Omental fat pad (tissue), 3 donors: ENCODE measurements at regions not wholly inside any gene's neighbourhood (a gene's known extent, or its start where the extent isn't known, plus 50 kb on each side); places are given as distances from the start of the nearest gene placed in this dataset.

Experiments used
- ATAC-seq: fragments of 150-250 bp; one replicate; pipeline ENCODE4 v1.9.1; 2016; ENCODE audit warnings: mild to moderate bottlenecking, moderate library complexity; ENCODE audit not compliant: low FRiP score
- DNase-seq: peaks from one replicate; pipeline ENCODE4 v3.0.0-alpha.2; 2019; ENCODE audit warnings: low spot score
- TF ChIP-seq, protein P1 (sequence below), 3 donors: fragments of 450-650 bp; IDR thresholded peaks; one replicate each; pipeline ENCODE4 v1.5.1; 2016 to 2017; ENCODE audit warnings: antibody characterized with exemption in 3 of 3, mild to moderate bottlenecking in 3 of 3, moderate library complexity in 2 of 3

DNA sequence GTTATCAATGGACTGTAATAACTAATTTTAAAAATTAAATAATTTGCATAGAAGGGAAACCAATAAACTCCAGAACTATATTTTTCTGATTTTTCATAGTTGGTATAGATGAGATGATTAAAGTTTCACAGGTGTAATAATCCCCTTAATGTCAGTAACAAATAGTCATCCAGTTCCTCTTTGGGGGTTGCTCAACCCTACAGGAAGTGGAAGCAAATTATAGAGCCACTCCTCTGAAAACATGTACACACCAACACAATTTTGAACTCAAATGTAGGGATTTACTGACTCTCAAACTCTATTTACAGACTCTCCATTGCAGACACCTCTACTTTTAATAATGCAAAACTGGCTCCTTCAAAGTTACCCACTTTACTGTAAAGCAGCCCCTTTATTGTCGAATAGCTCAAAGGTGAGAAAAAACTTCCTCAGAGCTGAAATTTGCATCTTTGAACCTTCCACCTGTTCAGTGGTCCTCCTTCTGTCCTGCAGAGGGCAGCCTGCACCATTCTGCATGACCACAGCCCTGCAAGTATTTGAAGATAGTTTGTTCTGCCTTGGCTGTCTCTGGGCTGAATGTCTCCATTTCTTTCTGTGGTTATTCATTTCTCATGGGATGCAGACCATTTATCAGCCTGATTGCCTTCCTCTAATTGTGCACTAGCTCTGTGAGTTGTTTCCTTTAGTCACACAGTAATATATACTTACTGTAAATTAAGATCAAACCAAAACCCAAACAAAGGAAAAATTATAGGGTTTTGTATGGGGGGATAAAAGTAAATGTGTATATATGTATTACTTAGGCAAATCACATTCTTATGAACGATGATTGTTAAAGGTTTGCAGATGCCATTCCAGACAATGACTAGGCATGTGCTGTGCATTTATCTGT is 383.2 kb upstream of the SGCD start:
- TF ChIP-seq, protein P1, sequence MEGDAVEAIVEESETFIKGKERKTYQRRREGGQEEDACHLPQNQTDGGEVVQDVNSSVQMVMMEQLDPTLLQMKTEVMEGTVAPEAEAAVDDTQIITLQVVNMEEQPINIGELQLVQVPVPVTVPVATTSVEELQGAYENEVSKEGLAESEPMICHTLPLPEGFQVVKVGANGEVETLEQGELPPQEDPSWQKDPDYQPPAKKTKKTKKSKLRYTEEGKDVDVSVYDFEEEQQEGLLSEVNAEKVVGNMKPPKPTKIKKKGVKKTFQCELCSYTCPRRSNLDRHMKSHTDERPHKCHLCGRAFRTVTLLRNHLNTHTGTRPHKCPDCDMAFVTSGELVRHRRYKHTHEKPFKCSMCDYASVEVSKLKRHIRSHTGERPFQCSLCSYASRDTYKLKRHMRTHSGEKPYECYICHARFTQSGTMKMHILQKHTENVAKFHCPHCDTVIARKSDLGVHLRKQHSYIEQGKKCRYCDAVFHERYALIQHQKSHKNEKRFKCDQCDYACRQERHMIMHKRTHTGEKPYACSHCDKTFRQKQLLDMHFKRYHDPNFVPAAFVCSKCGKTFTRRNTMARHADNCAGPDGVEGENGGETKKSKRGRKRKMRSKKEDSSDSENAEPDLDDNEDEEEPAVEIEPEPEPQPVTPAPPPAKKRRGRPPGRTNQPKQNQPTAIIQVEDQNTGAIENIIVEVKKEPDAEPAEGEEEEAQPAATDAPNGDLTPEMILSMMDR (IDR thresholded peaks at IDR 0.05), result no peak
- no peak for ATAC-seq
- DNase-seq, result no peak

DNA sequence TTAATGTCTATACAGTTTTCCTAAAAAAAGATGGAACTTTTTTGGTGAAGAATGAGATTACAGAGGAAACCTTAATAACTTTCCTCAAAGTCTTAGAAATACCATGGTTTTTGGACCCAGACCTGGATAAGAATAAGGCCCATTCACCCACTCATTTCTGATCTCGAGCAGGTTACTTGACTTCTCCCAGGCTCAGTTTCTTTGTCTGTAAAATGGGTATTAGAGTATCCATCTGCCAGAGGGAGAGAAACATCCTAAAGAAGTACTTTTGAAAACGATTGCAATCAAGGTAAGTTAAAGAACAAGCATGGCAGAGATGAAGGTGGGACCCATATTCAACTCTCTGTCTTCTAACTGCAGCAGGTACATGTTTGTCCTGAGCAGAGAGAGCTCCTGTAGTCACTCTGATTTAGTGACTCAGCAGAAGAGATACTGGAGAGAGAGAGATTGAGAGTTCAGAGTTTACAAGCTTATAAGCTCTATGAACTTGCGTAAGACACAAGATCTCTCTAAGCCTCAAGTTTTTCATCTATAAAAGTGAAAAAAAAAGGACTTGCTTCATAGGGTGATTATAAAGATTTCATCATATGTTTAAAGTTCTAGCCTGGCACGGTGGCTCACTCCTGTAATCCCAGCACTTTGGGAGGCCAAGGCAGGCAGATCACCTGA is 379.4 kb upstream of the SGCD start:
- ATAC-seq, result no peak

DNA sequence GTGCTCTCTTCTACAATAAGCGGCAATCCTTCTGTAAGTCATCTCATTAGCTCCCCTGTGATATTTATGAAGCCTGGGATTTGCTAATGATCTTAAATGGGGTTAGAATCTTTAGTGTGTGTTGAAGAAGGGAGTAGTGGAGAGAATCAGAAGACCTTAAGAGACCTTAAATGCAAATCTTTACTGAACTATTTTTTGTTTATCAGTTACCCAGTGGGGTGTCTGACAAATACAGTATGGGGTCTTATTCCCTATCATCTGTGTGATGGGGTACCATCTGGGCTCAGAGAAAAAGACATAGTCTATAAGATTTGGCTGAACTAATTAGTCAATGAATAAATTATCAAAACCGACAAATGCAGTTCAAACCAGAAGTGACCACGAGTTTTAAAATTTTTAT is 378.4 kb upstream of the SGCD start:
- DNase-seq (no peak), ATAC-seq (no peak)
- TF ChIP-seq, protein P1 (IDR thresholded peaks at IDR 0.05), result no peak

More for the DNA sequence above, 379.4 kb upstream of the SGCD start:
- DNase-seq, result no peak
- TF ChIP-seq, protein P1 (IDR thresholded peaks at IDR 0.05), result no peak

DNA sequence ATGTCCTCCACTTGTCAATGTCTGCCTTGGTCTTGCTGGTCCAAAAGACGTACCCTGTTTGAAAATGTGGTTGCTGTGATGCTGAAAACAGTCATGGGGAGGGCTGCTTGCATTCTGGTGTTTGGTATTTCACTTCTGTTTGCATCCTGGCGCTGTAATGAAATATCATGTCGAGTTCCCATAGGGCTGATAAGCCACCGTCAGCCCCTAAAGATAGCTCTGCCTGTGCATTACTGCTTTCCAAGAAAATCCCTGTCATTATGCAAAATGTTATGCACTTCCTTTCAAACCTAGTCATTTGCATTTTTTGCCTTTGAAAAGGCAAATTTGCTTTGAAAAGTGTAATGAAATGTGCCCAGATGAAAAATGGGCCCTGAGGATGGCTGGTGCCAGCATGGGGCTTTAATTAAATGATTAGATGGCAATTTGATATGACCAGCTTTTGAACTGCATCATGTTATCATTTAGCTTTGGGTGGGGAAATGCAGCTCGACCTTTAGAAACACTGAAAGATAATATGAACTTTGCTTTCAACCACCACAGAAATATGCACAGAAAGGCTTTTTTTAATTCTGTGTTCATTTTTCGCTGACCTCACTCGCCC is 374.4 kb upstream of the SGCD start:
- TF ChIP-seq, protein P1 (IDR thresholded peaks at IDR 0.05), result no peak
- DNase-seq, result no peak
- ATAC-seq, result no peak

DNA sequence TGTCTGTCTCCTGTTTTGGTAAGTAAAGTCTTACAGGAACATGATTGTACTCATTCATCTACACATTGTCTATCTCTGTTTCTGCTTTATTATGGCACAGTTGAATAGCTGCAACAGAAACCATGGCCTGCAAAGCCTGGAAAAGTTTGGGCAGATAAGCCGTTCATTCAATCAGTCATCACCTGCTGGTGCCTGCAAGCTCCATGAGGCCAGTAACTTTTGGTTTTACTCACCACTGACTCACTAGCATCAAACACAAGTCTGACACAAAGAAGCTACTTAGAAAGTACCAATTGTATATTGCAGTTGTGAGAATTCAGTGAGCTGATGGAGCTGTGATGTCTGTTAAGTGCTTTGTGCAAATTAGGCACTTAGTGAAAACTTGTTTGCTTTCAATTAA is 373.6 kb upstream of the SGCD start:
- ATAC-seq (no peak), DNase-seq (no peak)
- TF ChIP-seq, protein P1 (IDR thresholded peaks at IDR 0.05), result no peak

DNA sequence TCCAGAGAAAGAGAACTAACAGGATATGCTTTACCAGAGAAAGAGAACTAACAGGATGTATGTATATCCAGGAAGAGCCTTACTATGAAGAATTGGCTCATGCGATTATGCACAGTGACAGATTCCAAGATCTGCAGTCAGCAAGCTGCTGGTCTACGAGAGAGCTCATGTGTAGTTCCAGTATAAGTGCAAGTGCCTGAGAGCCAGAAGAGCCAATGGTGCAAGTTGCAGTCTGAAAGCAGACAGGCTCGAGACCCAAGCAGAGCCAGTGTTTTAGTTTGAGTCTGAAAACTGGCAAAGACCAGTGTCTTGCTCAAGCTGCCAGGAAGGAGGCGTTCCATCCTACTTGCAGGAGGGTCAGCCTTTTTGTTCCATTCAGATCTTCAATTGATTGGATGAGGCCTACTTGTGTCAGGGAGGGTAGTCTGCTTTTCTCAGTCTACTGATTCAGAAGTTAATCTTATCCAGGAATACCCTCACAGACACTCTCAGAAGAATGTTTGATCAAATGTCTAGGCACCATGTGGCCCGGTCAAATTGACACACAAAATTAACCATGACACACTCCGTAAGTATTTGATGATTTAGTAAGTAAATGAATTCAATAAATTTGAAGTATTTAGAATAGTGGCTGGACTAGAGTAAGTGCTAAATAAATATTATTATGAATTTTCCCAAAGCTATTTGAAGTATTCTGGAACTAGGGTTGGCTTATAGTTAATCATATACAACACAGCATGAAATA is 372.1 kb upstream of the SGCD start:
- TF ChIP-seq, protein P1 (IDR thresholded peaks at IDR 0.05), result no peak
- ATAC-seq, result no peak
- DNase-seq, result no peak
